ENCODE measurements at regions not wholly inside any gene's neighbourhood (a gene's known extent, or its start where the extent isn't known, plus 50 kb on each side); places are given as distances from the start of the nearest gene placed in this dataset.
A peak's percentile ranks its signal among the peaks of the same experiment; 100 is the strongest.

GRCh38 chr2:205887637-205888036 lies 198.3 kb downstream of the INO80D start:
- no peak for DNase-seq (ENCODE audit: low spot score)
- Histone ChIP-seq H3K27me3 (no peaks in the 10 kb centered on the region), H3K4me1 (no peaks in the 10 kb centered on the region), H3K27ac (no peak overlapping the region), H3K36me3 (no peaks in the 10 kb centered on the region), H3K4me3 (no peak overlapping the region), H3K9me3 (no peaks in the 10 kb centered on the region)
- TF ChIP-seq, protein P1, sequence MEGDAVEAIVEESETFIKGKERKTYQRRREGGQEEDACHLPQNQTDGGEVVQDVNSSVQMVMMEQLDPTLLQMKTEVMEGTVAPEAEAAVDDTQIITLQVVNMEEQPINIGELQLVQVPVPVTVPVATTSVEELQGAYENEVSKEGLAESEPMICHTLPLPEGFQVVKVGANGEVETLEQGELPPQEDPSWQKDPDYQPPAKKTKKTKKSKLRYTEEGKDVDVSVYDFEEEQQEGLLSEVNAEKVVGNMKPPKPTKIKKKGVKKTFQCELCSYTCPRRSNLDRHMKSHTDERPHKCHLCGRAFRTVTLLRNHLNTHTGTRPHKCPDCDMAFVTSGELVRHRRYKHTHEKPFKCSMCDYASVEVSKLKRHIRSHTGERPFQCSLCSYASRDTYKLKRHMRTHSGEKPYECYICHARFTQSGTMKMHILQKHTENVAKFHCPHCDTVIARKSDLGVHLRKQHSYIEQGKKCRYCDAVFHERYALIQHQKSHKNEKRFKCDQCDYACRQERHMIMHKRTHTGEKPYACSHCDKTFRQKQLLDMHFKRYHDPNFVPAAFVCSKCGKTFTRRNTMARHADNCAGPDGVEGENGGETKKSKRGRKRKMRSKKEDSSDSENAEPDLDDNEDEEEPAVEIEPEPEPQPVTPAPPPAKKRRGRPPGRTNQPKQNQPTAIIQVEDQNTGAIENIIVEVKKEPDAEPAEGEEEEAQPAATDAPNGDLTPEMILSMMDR (IDR thresholded peaks at IDR 0.05): no peak

DNA sequence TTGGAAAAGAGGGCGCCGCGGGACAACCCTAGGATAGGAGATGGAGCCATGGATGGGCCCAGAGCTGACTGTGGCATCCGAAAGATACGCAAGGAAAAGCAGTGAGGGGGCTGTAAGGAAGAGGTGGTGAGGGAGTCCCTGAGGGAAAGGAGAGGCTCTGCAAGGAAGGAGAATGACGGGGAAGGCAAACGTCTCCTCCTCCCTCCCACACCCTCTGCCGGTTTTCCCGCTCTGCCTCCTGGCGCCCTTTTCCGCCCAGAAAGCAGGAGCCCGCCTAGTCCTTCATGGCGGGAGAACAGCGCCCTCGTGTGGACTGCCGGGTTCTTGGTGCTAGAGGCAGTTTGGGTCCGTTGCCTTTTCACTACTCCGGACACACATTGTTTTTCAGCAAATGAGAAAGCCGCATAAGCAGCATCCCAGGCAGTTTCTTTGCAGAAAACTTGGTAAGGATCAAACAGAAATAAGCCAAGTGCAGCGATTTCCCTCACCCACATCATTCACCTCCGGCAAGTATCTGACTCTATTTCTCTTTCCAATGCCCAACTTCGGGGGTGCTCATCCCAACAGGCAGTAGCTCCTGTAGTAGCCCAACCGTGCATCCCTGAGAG lies 200.4 kb downstream of the INO80D start:
- no peaks in the 10 kb centered on the region for H3K4me1 ChIP-seq
- H3K4me3 ChIP-seq: no peak overlapping the region
- no peaks in the 10 kb centered on the region for H3K9me3 ChIP-seq
- H3K27ac ChIP-seq: no peak overlapping the region
- peak; percentile 81 for DNase-seq (ENCODE audit: low spot score)
- TF ChIP-seq, protein P1 (IDR thresholded peaks at IDR 0.05): peak; percentile 80 to 94
- H3K36me3 ChIP-seq: no peaks in the 10 kb centered on the region
- no peaks in the 10 kb centered on the region for H3K27me3 ChIP-seq

GRCh38 chr2:205883965-205884364 lies 201.7 kb downstream of the NRP2 start:
- Histone ChIP-seq H3K27me3 (no peaks in the 10 kb centered on the region), H3K9me3 (no peaks in the 10 kb centered on the region), H3K36me3 (no peaks in the 10 kb centered on the region), H3K4me3 (no peak overlapping the region), H3K27ac (no peak overlapping the region), H3K4me1 (no peaks in the 10 kb centered on the region)
- DNase-seq (ENCODE audit: low spot score): no peak
- TF ChIP-seq, protein P1 (IDR thresholded peaks at IDR 0.05): no peak

DNA sequence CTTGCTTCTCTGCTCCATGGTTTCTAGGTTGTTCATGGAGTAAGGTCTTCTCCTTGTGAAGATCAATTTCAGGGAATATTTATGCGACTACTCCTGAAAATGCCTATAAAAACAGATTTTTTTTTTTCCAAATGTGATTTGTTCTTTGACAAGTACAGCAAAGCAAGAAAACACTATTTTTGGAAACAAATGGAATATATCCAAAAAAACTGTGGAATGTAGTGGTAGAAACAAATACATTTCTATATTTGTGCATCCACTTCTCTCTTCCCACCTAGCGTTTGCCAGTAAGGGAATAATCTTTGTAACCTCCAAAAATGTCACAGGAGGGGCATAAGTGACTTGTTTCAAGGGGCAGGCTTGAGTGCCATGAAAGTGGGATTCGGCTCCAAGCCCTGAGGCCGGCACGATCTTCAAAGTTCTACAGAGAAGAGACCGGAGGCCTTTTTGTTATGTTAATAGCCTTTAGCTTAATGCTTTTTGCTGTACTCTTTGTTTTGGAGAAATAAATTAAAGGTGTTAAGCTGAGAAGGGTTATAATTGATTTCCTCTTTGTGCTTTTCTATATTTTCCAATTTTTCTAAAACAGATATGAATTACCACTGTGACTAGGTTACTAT lies 200.6 kb downstream of the NRP2 start:
- no peaks in the 10 kb centered on the region for H3K27me3 ChIP-seq
- no peaks in the 10 kb centered on the region for H3K9me3 ChIP-seq
- H3K27ac ChIP-seq: no peak overlapping the region
- H3K36me3 ChIP-seq: no peaks in the 10 kb centered on the region
- H3K4me1 ChIP-seq: no peaks in the 10 kb centered on the region
- no peak for DNase-seq (ENCODE audit: low spot score)
- H3K4me3 ChIP-seq: no peak overlapping the region
- TF ChIP-seq, protein P1 (IDR thresholded peaks at IDR 0.05): no peak

- Histone ChIP-seq H3K4me1 (no peaks in the 10 kb centered on the region), H3K27ac (no peak overlapping the region), H3K4me3 (no peak overlapping the region), H3K36me3 (no peaks in the 10 kb centered on the region), H3K27me3 (no peaks in the 10 kb centered on the region), H3K9me3 (no peaks in the 10 kb centered on the region)
- DNase-seq (ENCODE audit: low spot score): no peak
- TF ChIP-seq, protein P1 (IDR thresholded peaks at IDR 0.05): no peak
Measured at GRCh38 chr2:205880048-205880447, 197.7 kb downstream of the NRP2 start.

All from right atrium auricular region (tissue), 2 donors.